Peyer's patch (tissue), 4 donors: ENCODE measurements at regions not wholly inside any gene's neighbourhood (a gene's known extent, or its start where the extent isn't known, plus 50 kb on each side); places are given as distances from the start of the nearest gene placed in this dataset.
A peak's percentile ranks its signal among the peaks of the same experiment; 100 is the strongest.

Experiments
- DNase-seq, 3 donors: peaks; one replicate each; pipeline ENCODE4 v3.0.0-alpha.2; 2017 to 2019
- H3K27ac ChIP-seq, 4 donors: fragments of 200-600 bp; sonication (generic); one replicate each; pipeline ENCODE4 v1.5.1; 2016 to 2019
- H3K27me3 ChIP-seq, 2 donors: fragments of 200-600 bp; sonication (generic); one replicate each; pipeline ENCODE4 v1.5.1; 2019
- H3K36me3 ChIP-seq, 3 donors: fragments of 200-600 bp; sonication (generic); one replicate each; pipeline ENCODE4 v1.5.1; 2016 to 2019
- H3K4me1 ChIP-seq, 4 donors: fragments of 200-600 bp; sonication (generic); one replicate each; pipeline ENCODE4 v1.5.1; 2016 to 2019
- H3K4me3 ChIP-seq, 4 donors: fragments of 200-600 bp; sonication (generic); 1 replicate in 3 of 4; 2 replicates in 1 of 4; pipeline ENCODE4 v1.5.1; 2016 to 2019; ENCODE audit warnings: mild to moderate bottlenecking in 1 of 4
- H3K9me3 ChIP-seq, 4 donors: fragments of 200-600 bp; sonication (generic); one replicate each; pipeline ENCODE4 v1.5.1; 2016 to 2019; ENCODE audit warnings: mild to moderate bottlenecking in 1 of 4
- POLR2A ChIP-seq, 2 donors: fragments of 450-650 bp; IDR thresholded peaks; one replicate each; pipeline ENCODE4 v1.5.1; 2017; ENCODE audit warnings: antibody characterized with exemption in 2 of 2, mild to moderate bottlenecking in 2 of 2, moderate library complexity in 2 of 2
- TF ChIP-seq, protein P1 (sequence below), 6 experiments: fragments of 450-650 bp in 4 of 6; fragments of 200-600 bp in 2 of 6; sonication (generic) in 1 of 6; IDR thresholded peaks; one replicate each; pipeline ENCODE4 v1.5.1; 2017 to 2019; ENCODE audit warnings: antibody characterized with exemption in 6 of 6, mild to moderate bottlenecking in 3 of 6, moderate library complexity in 1 of 6

DNA sequence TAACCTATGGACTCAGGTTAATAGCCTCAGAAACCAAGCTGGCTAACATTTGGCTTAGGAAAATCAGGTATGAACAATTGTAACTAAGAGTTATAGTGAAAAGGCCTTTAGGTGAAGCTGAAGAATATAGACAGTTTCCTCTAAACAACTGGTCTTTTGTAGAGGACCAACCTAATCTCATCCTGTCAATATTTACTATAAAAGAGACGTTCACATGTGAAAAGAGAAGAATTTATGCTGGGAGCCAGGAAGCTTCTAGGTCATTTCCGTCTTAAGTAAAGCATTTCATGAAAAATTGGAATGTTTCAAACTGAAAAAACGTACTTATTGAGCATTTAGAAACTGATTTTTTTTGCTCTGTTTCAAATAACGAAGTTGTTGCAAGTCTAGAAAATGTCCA is 764.3 kb upstream of the GOLIM4 start:
- Histone ChIP-seq H3K4me3 (no peak overlapping the region), H3K27ac (no peak overlapping the region), H3K27me3 (no peaks in the 10 kb centered on the region), H3K4me1 (no peaks in the 10 kb centered on the region), H3K9me3 (no peaks in the 10 kb centered on the region), H3K36me3 (no peaks in the 10 kb centered on the region)
- DNase-seq = no peak
- no peak for TF ChIP-seq POLR2A (IDR thresholded peaks at IDR 0.05)
- TF ChIP-seq, protein P1, sequence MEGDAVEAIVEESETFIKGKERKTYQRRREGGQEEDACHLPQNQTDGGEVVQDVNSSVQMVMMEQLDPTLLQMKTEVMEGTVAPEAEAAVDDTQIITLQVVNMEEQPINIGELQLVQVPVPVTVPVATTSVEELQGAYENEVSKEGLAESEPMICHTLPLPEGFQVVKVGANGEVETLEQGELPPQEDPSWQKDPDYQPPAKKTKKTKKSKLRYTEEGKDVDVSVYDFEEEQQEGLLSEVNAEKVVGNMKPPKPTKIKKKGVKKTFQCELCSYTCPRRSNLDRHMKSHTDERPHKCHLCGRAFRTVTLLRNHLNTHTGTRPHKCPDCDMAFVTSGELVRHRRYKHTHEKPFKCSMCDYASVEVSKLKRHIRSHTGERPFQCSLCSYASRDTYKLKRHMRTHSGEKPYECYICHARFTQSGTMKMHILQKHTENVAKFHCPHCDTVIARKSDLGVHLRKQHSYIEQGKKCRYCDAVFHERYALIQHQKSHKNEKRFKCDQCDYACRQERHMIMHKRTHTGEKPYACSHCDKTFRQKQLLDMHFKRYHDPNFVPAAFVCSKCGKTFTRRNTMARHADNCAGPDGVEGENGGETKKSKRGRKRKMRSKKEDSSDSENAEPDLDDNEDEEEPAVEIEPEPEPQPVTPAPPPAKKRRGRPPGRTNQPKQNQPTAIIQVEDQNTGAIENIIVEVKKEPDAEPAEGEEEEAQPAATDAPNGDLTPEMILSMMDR (IDR thresholded peaks at IDR 0.05) = no peak

DNA sequence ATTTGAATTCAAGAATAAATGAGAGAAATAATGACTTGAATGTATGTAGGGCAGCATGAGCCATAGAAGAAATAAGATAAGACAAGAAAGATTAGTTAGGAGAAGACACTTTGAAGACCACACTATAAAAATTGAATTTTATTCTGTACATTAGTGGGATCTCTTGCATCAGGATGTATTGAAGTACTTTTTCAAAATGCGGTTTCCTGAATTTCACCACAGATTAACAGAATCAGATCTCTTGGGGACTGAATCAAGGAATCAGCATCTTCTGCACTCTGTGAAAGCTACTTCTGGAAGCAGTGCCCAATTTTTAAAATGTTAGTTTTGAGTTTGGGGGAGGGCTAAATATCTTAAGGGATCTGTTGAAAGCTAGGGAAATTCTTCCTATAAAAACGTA is 763.9 kb upstream of the GOLIM4 start:
- H3K27ac ChIP-seq = no peak overlapping the region
- H3K4me1 ChIP-seq = no peaks in the 10 kb centered on the region
- DNase-seq = no peak

DNA sequence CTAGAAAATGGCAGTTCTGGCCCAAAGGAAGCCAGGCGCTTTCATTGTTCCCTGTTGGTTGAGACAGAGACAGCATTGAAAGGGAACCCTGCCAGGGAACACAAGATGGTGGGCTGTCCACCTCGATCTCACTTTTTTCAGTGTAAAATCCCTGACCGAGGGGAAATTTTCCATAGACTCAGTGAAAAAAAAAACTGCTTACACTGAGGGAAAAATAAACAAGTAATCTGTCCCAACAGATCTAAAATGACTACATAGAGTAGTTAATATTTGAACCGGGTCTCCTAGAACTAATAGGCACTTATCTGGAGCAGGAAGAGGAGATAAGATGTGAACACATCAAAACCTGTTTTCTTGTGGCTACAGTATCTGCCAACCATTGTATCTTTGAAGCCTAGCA is 763.4 kb upstream of the GOLIM4 start:
- no peak overlapping the region for H3K4me3 ChIP-seq
- DNase-seq = no peak
- peak overlapping the region in 1 of 4 donors; percentile 31 for H3K27ac ChIP-seq
- no peaks in the 10 kb centered on the region for H3K9me3 ChIP-seq
- H3K4me1 ChIP-seq = no peaks in the 10 kb centered on the region
- TF ChIP-seq POLR2A (IDR thresholded peaks at IDR 0.05) = no peak
- TF ChIP-seq, protein P1 (IDR thresholded peaks at IDR 0.05) = no peak
- no peaks in the 10 kb centered on the region for H3K36me3 ChIP-seq
- no peaks in the 10 kb centered on the region for H3K27me3 ChIP-seq

More for the DNA sequence above, 763.9 kb upstream of the GOLIM4 start:
- no peaks in the 10 kb centered on the region for H3K9me3 ChIP-seq
- no peaks in the 10 kb centered on the region for H3K36me3 ChIP-seq
- TF ChIP-seq, protein P1 (IDR thresholded peaks at IDR 0.05) = no peak
- no peak for TF ChIP-seq POLR2A (IDR thresholded peaks at IDR 0.05)
- no peak overlapping the region for H3K4me3 ChIP-seq
- no peaks in the 10 kb centered on the region for H3K27me3 ChIP-seq

DNA sequence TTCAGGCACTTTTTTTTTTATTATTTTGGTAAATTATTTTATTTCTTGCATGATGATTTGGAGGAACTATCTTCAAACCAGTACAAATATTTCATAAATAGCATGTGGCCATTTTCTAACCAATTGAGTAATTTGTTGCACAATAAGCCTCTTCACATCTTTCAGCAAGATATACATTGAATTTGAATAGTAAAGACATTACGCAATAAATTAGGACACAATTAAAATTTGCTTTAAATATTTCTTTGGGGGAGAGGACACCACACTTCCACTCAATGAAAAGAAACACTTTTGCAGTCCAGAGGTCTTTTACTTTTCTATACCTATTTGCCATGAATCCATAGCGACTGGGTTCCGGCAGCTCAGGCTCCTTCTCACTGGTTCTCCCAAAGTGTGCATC is 762.6 kb upstream of the GOLIM4 start:
- H3K27me3 ChIP-seq = no peaks in the 10 kb centered on the region
- no peak for DNase-seq
- H3K4me1 ChIP-seq = no peaks in the 10 kb centered on the region
- TF ChIP-seq POLR2A (IDR thresholded peaks at IDR 0.05) = no peak
- TF ChIP-seq, protein P1 (IDR thresholded peaks at IDR 0.05) = no peak
- H3K27ac ChIP-seq = no peak overlapping the region
- H3K36me3 ChIP-seq = no peaks in the 10 kb centered on the region
- H3K4me3 ChIP-seq = no peak overlapping the region
- H3K9me3 ChIP-seq = no peaks in the 10 kb centered on the region

DNA sequence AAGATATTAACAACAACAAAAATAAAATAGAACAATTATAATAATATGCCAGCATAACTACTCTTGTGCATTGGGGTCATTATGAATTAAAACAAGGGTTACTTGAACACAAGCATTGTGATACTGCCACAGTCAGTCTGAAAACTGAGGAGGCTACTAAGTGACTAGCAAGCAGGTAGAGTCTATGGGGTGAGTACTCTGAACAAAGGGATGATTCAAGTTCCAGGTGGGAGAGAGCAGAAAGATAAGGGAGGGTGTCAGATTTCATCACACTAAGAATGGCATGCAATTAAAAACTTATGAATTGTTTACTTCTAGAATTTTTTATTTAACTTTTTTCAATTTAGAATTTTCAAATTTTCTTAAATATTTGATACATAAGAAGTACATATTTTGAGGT is 754.4 kb upstream of the GOLIM4 start:
- Histone ChIP-seq H3K9me3 (no peaks in the 10 kb centered on the region), H3K4me1 (no peaks in the 10 kb centered on the region), H3K27me3 (no peaks in the 10 kb centered on the region), H3K36me3 (no peaks in the 10 kb centered on the region), H3K4me3 (no peak overlapping the region), H3K27ac (no peak overlapping the region)
- DNase-seq = no peak
- TF ChIP-seq POLR2A (IDR thresholded peaks at IDR 0.05) = no peak
- TF ChIP-seq, protein P1 (IDR thresholded peaks at IDR 0.05) = no peak

DNA sequence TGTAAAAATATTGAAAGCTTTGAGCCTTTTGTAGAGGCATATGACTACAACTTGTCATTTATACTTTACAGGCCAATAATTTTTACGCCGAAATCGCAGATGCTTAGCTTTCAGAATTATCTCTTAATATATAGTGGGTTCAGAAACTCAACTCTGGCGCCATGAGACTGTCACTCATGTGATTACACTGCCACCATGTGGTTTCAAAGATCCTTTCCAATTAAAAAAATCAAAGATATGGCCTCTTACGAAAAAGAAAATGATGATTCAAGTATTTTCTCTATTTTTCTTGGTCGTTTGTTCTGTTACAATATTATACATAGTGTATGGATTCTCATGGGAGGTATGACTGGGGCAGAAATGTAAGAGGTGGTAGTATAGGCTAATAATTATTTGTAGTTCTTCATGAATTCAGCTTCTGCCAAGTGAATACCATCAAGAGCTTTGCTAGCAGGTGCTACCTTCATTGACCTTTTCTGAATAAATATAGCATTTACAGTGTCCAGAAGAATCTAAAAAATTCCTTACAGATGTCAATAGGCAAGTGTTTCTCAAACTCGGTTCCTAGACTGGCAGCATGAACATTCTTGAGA is 751.7 kb upstream of the GOLIM4 start:
- no peak overlapping the region for H3K4me3 ChIP-seq
- no peaks in the 10 kb centered on the region for H3K4me1 ChIP-seq
- H3K9me3 ChIP-seq = no peaks in the 10 kb centered on the region
- H3K27me3 ChIP-seq = no peaks in the 10 kb centered on the region
- TF ChIP-seq POLR2A (IDR thresholded peaks at IDR 0.05) = no peak
- TF ChIP-seq, protein P1 (IDR thresholded peaks at IDR 0.05) = peak in 4 of 6 experiments; percentile 39 to 75 (median 70)
- peak in 1 of 3 donors; percentile 49 for DNase-seq
- H3K36me3 ChIP-seq = no peaks in the 10 kb centered on the region
- H3K27ac ChIP-seq = no peak overlapping the region
